ENCODE measurements at regions not wholly inside any gene's neighbourhood (a gene's known extent, or its start where the extent isn't known, plus 50 kb on each side); places are given as distances from the start of the nearest gene placed in this dataset.

GRCh38 chr3:41007399-41007798, 191.9 kb upstream of the CTNNB1 start:
- TF ChIP-seq CTCF (IDR thresholded peaks at IDR 0.05), result no peak
- no peak for TF ChIP-seq POLR2A (IDR thresholded peaks at IDR 0.05; ENCODE audit: low read depth)
- TF ChIP-seq POLR2AphosphoS5 (IDR thresholded peaks at IDR 0.05), result no peak
